ENCODE measurements at regions not wholly inside any gene's neighbourhood (a gene's known extent, or its start where the extent isn't known, plus 50 kb on each side); places are given as distances from the start of the nearest gene placed in this dataset.

DNA sequence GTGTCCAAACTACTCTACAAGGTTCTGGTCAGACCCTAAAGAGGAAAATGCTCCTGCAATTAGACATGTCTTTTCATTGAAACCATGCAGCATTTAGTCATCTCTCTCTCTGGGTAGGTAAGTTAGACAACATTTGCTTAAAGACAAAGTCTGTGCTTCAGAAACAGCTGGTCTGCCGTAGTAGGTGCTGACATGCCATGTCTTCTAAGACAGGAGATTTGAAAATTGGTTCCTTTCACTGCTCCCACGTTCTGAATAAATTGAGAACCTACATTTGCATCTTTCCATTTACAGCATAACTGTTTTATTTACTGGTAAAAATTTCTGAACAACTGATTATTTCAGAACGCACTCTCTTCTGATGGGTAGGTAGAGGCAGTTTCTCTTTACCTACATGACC lies 494.0 kb downstream of the EFNB2 start:
- no peak for DNase-seq
- H3K36me3 ChIP-seq (ENCODE audit: control insufficient read depth, insufficient read depth, low read length): no peaks in the 10 kb centered on the region
- H3K23ac ChIP-seq (ENCODE audit: low read depth, low read length): no peak overlapping the region
- no peak overlapping the region for H2AK5ac ChIP-seq (ENCODE audit: low read depth, low read length)
- no peak overlapping the region for H4K8ac ChIP-seq (ENCODE audit: low read depth in 2 of 2, low read length in 2 of 2)
- H2AFZ ChIP-seq (replicated peaks; ENCODE audit: low read length, poor library complexity): no peak overlapping the region
- no peak overlapping the region for H2BK20ac ChIP-seq (ENCODE audit: low read depth, low read length)
- H3K9me3 ChIP-seq (ENCODE audit: control insufficient read depth, insufficient read depth, low read length): no peaks in the 10 kb centered on the region
- TF ChIP-seq, protein P1, sequence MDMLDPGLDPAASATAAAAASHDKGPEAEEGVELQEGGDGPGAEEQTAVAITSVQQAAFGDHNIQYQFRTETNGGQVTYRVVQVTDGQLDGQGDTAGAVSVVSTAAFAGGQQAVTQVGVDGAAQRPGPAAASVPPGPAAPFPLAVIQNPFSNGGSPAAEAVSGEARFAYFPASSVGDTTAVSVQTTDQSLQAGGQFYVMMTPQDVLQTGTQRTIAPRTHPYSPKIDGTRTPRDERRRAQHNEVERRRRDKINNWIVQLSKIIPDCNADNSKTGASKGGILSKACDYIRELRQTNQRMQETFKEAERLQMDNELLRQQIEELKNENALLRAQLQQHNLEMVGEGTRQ (IDR thresholded peaks at IDR 0.05; ENCODE audit: low read depth, low read length): no peak
- no peak for TF ChIP-seq RCOR1 (IDR thresholded peaks at IDR 0.05; ENCODE audit: insufficient replicate concordance, low read length)
- TF ChIP-seq, protein P2, sequence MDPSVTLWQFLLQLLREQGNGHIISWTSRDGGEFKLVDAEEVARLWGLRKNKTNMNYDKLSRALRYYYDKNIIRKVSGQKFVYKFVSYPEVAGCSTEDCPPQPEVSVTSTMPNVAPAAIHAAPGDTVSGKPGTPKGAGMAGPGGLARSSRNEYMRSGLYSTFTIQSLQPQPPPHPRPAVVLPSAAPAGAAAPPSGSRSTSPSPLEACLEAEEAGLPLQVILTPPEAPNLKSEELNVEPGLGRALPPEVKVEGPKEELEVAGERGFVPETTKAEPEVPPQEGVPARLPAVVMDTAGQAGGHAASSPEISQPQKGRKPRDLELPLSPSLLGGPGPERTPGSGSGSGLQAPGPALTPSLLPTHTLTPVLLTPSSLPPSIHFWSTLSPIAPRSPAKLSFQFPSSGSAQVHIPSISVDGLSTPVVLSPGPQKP (IDR thresholded peaks at IDR 0.05; ENCODE audit: borderline replicate concordance, low read depth, low read length): no peak
- TF ChIP-seq MAZ (IDR thresholded peaks at IDR 0.05; ENCODE audit: borderline replicate concordance, low read depth, low read length): no peak
- no peak for TF ChIP-seq CEBPB (IDR thresholded peaks at IDR 0.05; ENCODE audit: low read depth, low read length)
- no peak for TF ChIP-seq FOS (IDR thresholded peaks at IDR 0.05; ENCODE audit: low read depth, low read length)
- TF ChIP-seq RAD21 (IDR thresholded peaks at IDR 0.05; ENCODE audit: low read length): no peak
- no peak for TF ChIP-seq NFE2L2 (IDR thresholded peaks at IDR 0.05; ENCODE audit: low read depth, low read length)
- no peak for TF ChIP-seq BHLHE40 (IDR thresholded peaks at IDR 0.05; ENCODE audit: low read depth, low read length)
- TF ChIP-seq CHD1 (IDR thresholded peaks at IDR 0.05; ENCODE audit: low read depth, low read length): no peak
- TF ChIP-seq SMC3 (IDR thresholded peaks at IDR 0.05; ENCODE audit: low read depth, low read length): no peak
- TF ChIP-seq, protein P3, sequence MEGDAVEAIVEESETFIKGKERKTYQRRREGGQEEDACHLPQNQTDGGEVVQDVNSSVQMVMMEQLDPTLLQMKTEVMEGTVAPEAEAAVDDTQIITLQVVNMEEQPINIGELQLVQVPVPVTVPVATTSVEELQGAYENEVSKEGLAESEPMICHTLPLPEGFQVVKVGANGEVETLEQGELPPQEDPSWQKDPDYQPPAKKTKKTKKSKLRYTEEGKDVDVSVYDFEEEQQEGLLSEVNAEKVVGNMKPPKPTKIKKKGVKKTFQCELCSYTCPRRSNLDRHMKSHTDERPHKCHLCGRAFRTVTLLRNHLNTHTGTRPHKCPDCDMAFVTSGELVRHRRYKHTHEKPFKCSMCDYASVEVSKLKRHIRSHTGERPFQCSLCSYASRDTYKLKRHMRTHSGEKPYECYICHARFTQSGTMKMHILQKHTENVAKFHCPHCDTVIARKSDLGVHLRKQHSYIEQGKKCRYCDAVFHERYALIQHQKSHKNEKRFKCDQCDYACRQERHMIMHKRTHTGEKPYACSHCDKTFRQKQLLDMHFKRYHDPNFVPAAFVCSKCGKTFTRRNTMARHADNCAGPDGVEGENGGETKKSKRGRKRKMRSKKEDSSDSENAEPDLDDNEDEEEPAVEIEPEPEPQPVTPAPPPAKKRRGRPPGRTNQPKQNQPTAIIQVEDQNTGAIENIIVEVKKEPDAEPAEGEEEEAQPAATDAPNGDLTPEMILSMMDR (conservative IDR thresholded peaks at IDR 0.05; ENCODE audit: low read depth, low read length): no peak
- no peak overlapping the region for H2BK120ac ChIP-seq (ENCODE audit: low read depth, low read length)
- in situ Hi-C loops (cut with MboI; ENCODE audit: low sequenced_read_pairs): no loop called here
- H4K5ac ChIP-seq (ENCODE audit: low read depth, low read length): no peak overlapping the region
- H3K27me3 ChIP-seq (ENCODE audit: control insufficient read depth, insufficient read depth, low read length): no peaks in the 10 kb centered on the region
- no peak overlapping the region for H3K27ac ChIP-seq (ENCODE audit: insufficient read depth, low read length)
- no peaks in the 10 kb centered on the region for H4K20me1 ChIP-seq (ENCODE audit: insufficient read depth, low read length)
- H3K79me1 ChIP-seq (ENCODE audit: low read depth in 1 of 2, low read length in 2 of 2): no peaks in the 10 kb centered on the region
- H3K4me3 ChIP-seq (ENCODE audit: insufficient read depth, low read depth, low read length): no peak overlapping the region
- no peak overlapping the region for H3K18ac ChIP-seq (ENCODE audit: low read depth, low read length)
- ChIA-PET CTCF (no interaction called here), POLR2A (ENCODE audit: unreplicated experiment) (no interaction called here)
- no peak overlapping the region for H3K4ac ChIP-seq (ENCODE audit: low read depth, low read length)
- H2BK5ac ChIP-seq (ENCODE audit: low read depth, low read length, poor library complexity, severe bottlenecking): no peak overlapping the region
- dilution Hi-C loops (cut with HindIII; ENCODE audit: low sequenced_read_pairs, unreplicated experiment): no loop called here
- no TSS peak for BruUV-seq (replicated peaks)
- no peak overlapping the region for H3K4me2 ChIP-seq (ENCODE audit: low read depth, low read length)
- peaks cover 2% of the 10 kb centered on the region; the same call in 1 of the 2 replicates for H3K4me1 ChIP-seq (ENCODE audit: control insufficient read depth, insufficient read depth, low read length)
- no peak overlapping the region for H3K14ac ChIP-seq (replicated peaks; ENCODE audit: low read depth, low read length)
- no peak overlapping the region for H3K56ac ChIP-seq (ENCODE audit: extremely low read depth, insufficient read depth, low read length)
- intact Hi-C loops (cut with micrococcal nuclease): no loop called here
- no peak overlapping the region for H2BK15ac ChIP-seq (ENCODE audit: low read depth, low read length)
- H3K9me1 ChIP-seq (ENCODE audit: insufficient read depth, low read length): peaks cover 8% of the 10 kb centered on the region; the same call in 1 of the 2 replicates
- H4K91ac ChIP-seq (ENCODE audit: insufficient read depth, low read depth, low read length): no peak overlapping the region
- no peak overlapping the region for H2AK9ac ChIP-seq (replicated peaks; ENCODE audit: low read depth, low read length, poor library complexity)
- ATAC-seq (ENCODE audit: low read depth): no peak
- no peak overlapping the region for H3K9ac ChIP-seq (ENCODE audit: low read depth, low read length)
- WGBS, 2 experiments (ENCODE audit: extremely low coverage in 2 of 2, insufficient read length in 1 of 2): no CpG with 5 or more reads among the region's 3 CpGs

All from IMR-90 (cell line).